HepG2 (cell line): ENCODE measurements at regions not wholly inside any gene's neighbourhood (a gene's known extent, or its start where the extent isn't known, plus 50 kb on each side); places are given as distances from the start of the nearest gene placed in this dataset.

Experiments used
- ATAC-seq: fragments of 200-7000 bp; cut with Tn5 transposase; 3 replicates; pipeline ENCODE4 v1.9.1; 2020; ENCODE audit warnings: mild to moderate bottlenecking, moderate library complexity
- BruUV-seq: library from RNA; stranded (reverse); fragments of 400-500 nt; replicated peaks from 2 replicates; lab custom pipeline; 2021; lab: Mats Ljungman, UMichigan
- CTCF ChIA-PET: fragments of 300-600 bp; formaldehyde crosslinking; extraction: SDS; loops from one replicate; lab custom pipeline; 2021; ENCODE audit warnings: low total read pairs, inconsistent platforms, low intra/inter-chr PET ratio; lab: Yijun Ruan, JAX
- POLR2A ChIA-PET: fragments of 350-600 bp; sonication (Branson Sonifier 250); formaldehyde crosslinking; loops from one replicate; lab custom pipeline; 2020; ENCODE audit warnings: antibody characterized with exemption, inconsistent platforms; lab: Yijun Ruan, JAX
- DNase-seq: peaks from one replicate; pipeline ENCODE4 v3.0.0-alpha.2; 2015; ENCODE audit warnings: low spot score
- FAIRE-seq: peaks from 3 replicates; lab custom pipeline; 2011; peaks lifted over from hg19 to GRCh38; lab: Jason Lieb, UNC
- H2AFZ ChIP-seq: one replicate; pipeline ENCODE4 v1.6.1; 2011; ENCODE audit warnings: low read length, inconsistent platforms
- H3K27ac ChIP-seq: fragments of 300-600 bp; 3 replicates; pipeline ENCODE4 v1.8.0; 2011; ENCODE audit warnings: mixed run types, mild to moderate bottlenecking, mixed read lengths, low read length, inconsistent platforms; ENCODE audit not compliant: insufficient read depth; ENCODE audit errors: extremely low read length
- H3K27me3 ChIP-seq, 2 experiments: fragments of 200-600 bp in 1 of 2; 2 replicates in 1 of 2; 3 replicates in 1 of 2; pipeline versions ENCODE4 v1.6.0 to v1.8.0; 2011; ENCODE audit warnings: low read length in 2 of 2, mild to moderate bottlenecking in 2 of 2, moderate library complexity in 2 of 2, inconsistent platforms in 1 of 2; ENCODE audit not compliant: insufficient read depth in 2 of 2, control insufficient read depth in 1 of 2
- H3K36me3 ChIP-seq, 2 experiments: fragments of 200-600 bp in 1 of 2; replicated peaks in 1 of 2; 2 replicates in 1 of 2; 3 replicates in 1 of 2; pipeline versions ENCODE4 v1.5.1 to v1.8.0; 2011; ENCODE audit warnings: low read length in 2 of 2, inconsistent platforms in 1 of 2; ENCODE audit not compliant: insufficient read depth in 2 of 2, control insufficient read depth in 1 of 2
- H3K4me1 ChIP-seq: 2 replicates; pipeline ENCODE4 v1.5.1; 2012; ENCODE audit warnings: low read length, inconsistent platforms; ENCODE audit not compliant: insufficient read depth
- H3K4me2 ChIP-seq: 2 replicates; pipeline ENCODE4 v1.6.0; 2011; ENCODE audit warnings: low read depth, low read length, inconsistent platforms
- H3K4me3 ChIP-seq, 3 experiments: fragments of 200-600 bp in 1 of 3; sonication (generic), shearing (Covaris generic) in 1 of 3; replicated peaks in 1 of 3; 2 replicates each; pipeline ENCODE4 v1.5.1; 2011 to 2016; ENCODE audit warnings: low read length in 3 of 3, inconsistent platforms in 2 of 3, low read depth in 2 of 3, mild to moderate bottlenecking in 2 of 3, control low read depth in 1 of 3, mixed read lengths in 1 of 3; ENCODE audit not compliant: insufficient read depth in 1 of 3
- H3K79me2 ChIP-seq: one replicate; pipeline ENCODE4 v1.6.1; 2011; ENCODE audit warnings: low read length, inconsistent platforms; ENCODE audit not compliant: insufficient read depth
- H3K9ac ChIP-seq: 2 replicates; pipeline ENCODE4 v1.6.0; 2011; ENCODE audit warnings: mild to moderate bottlenecking, low read depth, low read length, inconsistent platforms; ENCODE audit not compliant: insufficient read depth
- H3K9me3 ChIP-seq: 2 replicates; pipeline ENCODE4 v1.5.1; 2012; ENCODE audit warnings: mild to moderate bottlenecking, low read length
- H4K20me1 ChIP-seq: 2 replicates; pipeline ENCODE4 v1.6.0; 2011; ENCODE audit warnings: inconsistent platforms, mild to moderate bottlenecking, low read length, moderate library complexity; ENCODE audit not compliant: insufficient read depth
- CENPT ChIP-seq: sonication (generic); formaldehyde crosslinking; IDR thresholded peaks from 2 replicates; pipeline ENCODE4 v1.8.0; 2022; ENCODE audit warnings: low read depth, mild to moderate bottlenecking, moderate library complexity, missing genetic modification reagents
- HNRNPK ChIP-seq: fragments of 200-400 bp; formaldehyde crosslinking; IDR thresholded peaks from 2 replicates; pipeline ENCODE4 v1.6.1; 2018; ENCODE audit warnings: low read length, low read depth, moderate library complexity, mild to moderate bottlenecking; ENCODE audit not compliant: poor library complexity, severe bottlenecking
- MBNL3 ChIP-seq: fragments of 250-450 bp; sonication (Bioruptor Pico); conservative IDR thresholded peaks from 2 replicates; pipeline ENCODE4 v1.8.0; 2022; ENCODE audit warnings: mild to moderate bottlenecking, inconsistent platforms
- SMARCC2 ChIP-seq: fragments of 450-650 bp; IDR thresholded peaks from 2 replicates; pipeline ENCODE4 v1.6.1; 2017; ENCODE audit warnings: antibody characterized with exemption, mild to moderate bottlenecking
- SRF ChIP-seq: IDR thresholded peaks from 2 replicates; pipeline ENCODE4 v1.6.1; 2011; ENCODE audit warnings: mild to moderate bottlenecking, low read depth, low read length, moderate library complexity
- STAT5B ChIP-seq: sonication (generic); formaldehyde crosslinking; IDR thresholded peaks from 2 replicates; pipeline ENCODE4 v1.4.0; 2020; ENCODE audit warnings: missing genetic modification reagents
- TBX2 ChIP-seq: sonication (generic); formaldehyde crosslinking; IDR thresholded peaks from 2 replicates; pipeline ENCODE4 v1.5.0; 2020; ENCODE audit warnings: missing genetic modification reagents, mild to moderate bottlenecking, borderline replicate concordance
- THRA ChIP-seq: sonication (generic); formaldehyde crosslinking; IDR thresholded peaks from 2 replicates; pipeline ENCODE4 v1.4.0; 2020; ENCODE audit warnings: missing genetic modification reagents, borderline replicate concordance
- ZBED4 ChIP-seq: sonication (generic); formaldehyde crosslinking; IDR thresholded peaks from 2 replicates; pipeline ENCODE4 v1.4.0; 2020; ENCODE audit warnings: missing genetic modification reagents, borderline replicate concordance
- ZNF234 ChIP-seq: sonication (generic); formaldehyde crosslinking; conservative IDR thresholded peaks from 2 replicates; pipeline ENCODE4 v1.5.1; 2020; ENCODE audit warnings: mild to moderate bottlenecking, missing genetic modification reagents
- ZNF354B ChIP-seq: sonication (generic); formaldehyde crosslinking; IDR thresholded peaks from 2 replicates; pipeline ENCODE4 v1.8.0; 2022; ENCODE audit warnings: mild to moderate bottlenecking, missing genetic modification reagents
- ZNF367 ChIP-seq: sonication (generic); formaldehyde crosslinking; IDR thresholded peaks from 2 replicates; pipeline ENCODE4 v1.4.0; 2020; ENCODE audit warnings: missing genetic modification reagents, borderline replicate concordance
- ZNF609 ChIP-seq: sonication (generic); formaldehyde crosslinking; IDR thresholded peaks from 2 replicates; pipeline ENCODE4 v1.4.0; 2020; ENCODE audit warnings: mild to moderate bottlenecking, missing genetic modification reagents, borderline replicate concordance
- ZNF816 ChIP-seq: sonication (generic); formaldehyde crosslinking; IDR thresholded peaks from 2 replicates; pipeline ENCODE4 v1.8.0; 2022; ENCODE audit warnings: missing genetic modification reagents, mild to moderate bottlenecking, borderline replicate concordance
- WGBS: methylation state at CpG from one replicate; pipeline ENCODE4 v1.1.6; 2017; ENCODE audit warnings: low lambda C conversion rate; 5-methylcytosine and 5-hydroxymethylcytosine counted together
- in situ Hi-C: cut with HindIII; loops from 2 replicates; pipeline ENCODE4 v1.10.0; 2017; ENCODE audit warnings: low pct_unique_long_range_greater_than_20kb; ENCODE audit not compliant: extremely low pct_ligation_motif_present
- intact Hi-C: fragments of 100-400 bp; cut with micrococcal nuclease; formaldehyde crosslinking; loops from one replicate; pipeline ENCODE4 v1.10.0; 2022; ENCODE audit not compliant: unreplicated experiment

GRCh38 chrX:109872021-109872732, 130.7 kb upstream of the TMEM164 start:
- in situ Hi-C loops (no loop called here), intact Hi-C loops (no loop called here)
- Histone ChIP-seq H3K4me2 (peak overlapping the region; percentile 36; the same call in 1 of the 2 replicates), H3K79me2 (no peaks in the 10 kb centered on the region), H3K36me3 (no peaks in the 10 kb centered on the region), H2AFZ (no peak overlapping the region), H4K20me1 (no peaks in the 10 kb centered on the region), H3K4me1 (peaks cover 16% of the 10 kb centered on the region), H3K4me3 (no peak overlapping the region), H3K27ac (peak overlapping the region; percentile 31), H3K9me3 (no peaks in the 10 kb centered on the region), H3K9ac (no peak overlapping the region), H3K27me3 (no peaks in the 10 kb centered on the region)
- CTCF ChIA-PET, result no interaction called here
- ATAC-seq (peak; percentile 89), FAIRE-seq (peak; percentile 46), DNase-seq (peak; percentile 70)
- POLR2A ChIA-PET, result interaction anchor here (0.7 to 2.1 kb wide), 4 partner anchors 8 to 41 kb away, joined by 3 to 9 read pairs (median 4); no protein-coding TSS in a partner anchor
- BruUV-seq, result no TSS peak
- WGBS, result 13% methylated on average over 4 of the region's 4 CpGs
- TF ChIP-seq SRF (no peak), ZNF609 (CRISPR knock-in tag) (no peak; the same call in 1 of the 2 replicates), STAT5B (no peak), ZNF816 (CRISPR knock-in tag) (no peak), TBX2 (CRISPR knock-in tag) (no peak), ZNF367 (no peak), SMARCC2 (no peak), HNRNPK (no peak), ZNF354B (CRISPR knock-in tag) (no peak), MBNL3 (no peak), ZNF234 (no peak), CENPT (no peak), THRA (0 out of 2 replicates have a peak, but pooled peaks have one; percentile 19), ZBED4 (CRISPR knock-in tag) (no peak)
